ENCODE measurements at regions not wholly inside any gene's neighbourhood (a gene's known extent, or its start where the extent isn't known, plus 50 kb on each side); places are given as distances from the start of the nearest gene placed in this dataset.
"Not testable (repeated sequence)": the region's sequence is repeated elsewhere in the genome, so short reads cannot be mapped to it uniquely, and the experiment has no call there.

DNA sequence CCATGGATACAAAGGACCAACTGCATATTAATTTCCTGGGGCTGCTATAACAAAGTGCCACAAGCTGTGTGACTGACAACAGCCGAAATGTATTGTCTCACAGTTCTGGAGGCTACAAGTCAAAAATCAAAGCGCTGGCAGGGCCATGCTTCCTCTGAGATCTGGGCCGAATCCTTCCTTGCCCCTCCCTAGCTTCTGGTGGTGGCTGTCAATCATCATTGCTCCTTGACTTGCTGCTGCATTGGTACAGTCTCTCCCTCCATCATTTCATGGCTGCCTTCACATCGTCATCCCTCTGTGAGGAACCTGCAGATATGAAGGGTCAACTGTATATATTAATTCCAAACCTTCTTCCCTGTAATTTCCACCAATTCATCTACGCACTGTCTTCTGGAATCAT lies 118.3 kb downstream of the EXOC5 start:
- DNase-seq = no peak

DNA sequence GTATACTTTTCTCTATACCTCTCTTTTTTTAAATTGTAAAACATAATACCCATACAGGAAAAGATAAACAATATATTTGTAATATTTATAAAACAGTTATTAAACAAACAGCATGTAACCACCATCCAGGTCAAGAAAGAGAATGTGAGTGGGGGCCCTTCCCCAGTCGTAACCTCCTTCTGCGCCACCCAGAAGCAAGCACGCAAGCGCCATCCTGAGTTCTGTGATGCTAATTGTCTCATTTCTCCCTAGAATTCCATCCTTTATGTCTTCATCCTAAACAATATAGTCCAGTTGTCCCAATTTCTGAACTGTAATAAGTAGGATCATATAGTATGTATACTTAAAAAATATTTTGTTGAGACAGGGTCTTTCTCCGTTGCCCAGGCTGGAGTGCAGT lies 129.5 kb downstream of the EXOC5 start:
- DNase-seq = no peak

- peak; percentile 86 for DNase-seq
Observed at GRCh38 chr14:57136669-57137328, 131.9 kb downstream of the EXOC5 start.

DNA sequence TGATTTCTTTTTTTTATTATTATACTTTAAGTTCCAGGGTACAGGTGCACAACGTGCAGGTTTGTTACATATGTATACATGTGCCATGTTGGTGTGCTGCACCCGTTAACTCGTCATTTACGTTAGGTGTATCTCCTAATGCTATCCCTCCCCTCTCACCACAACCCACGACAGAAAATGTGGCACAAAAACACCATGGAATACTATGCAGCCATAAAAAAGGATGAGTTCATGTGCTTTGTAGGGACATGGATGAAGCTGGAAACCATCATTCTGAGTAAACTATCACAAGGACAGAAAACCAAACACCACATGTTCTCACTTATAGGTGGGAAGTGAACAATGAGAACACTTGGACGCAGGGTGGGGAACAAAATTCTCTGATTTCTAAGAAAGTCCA lies 140.9 kb downstream of the EXOC5 start:
- DNase-seq = not testable (repeated sequence)

DNA sequence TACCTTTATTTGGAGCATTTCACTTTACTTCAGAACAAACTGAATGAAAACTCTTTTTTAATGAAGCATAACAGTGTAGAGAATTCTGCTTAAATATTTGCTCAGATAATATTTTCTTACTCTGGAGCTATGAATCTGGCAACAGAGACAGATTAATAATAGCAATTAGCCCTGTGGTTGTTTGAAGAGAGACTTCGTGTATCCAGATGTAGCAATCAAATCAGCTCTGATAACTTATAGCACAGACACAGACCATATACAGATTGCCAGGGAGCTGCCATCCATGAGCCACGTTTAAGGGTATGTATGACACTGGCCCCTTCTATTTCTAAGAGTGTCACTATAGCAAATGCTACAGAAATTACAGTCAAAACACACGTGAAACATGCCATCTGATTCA lies 146.6 kb downstream of the EXOC5 start:
- DNase-seq = no peak

DNA sequence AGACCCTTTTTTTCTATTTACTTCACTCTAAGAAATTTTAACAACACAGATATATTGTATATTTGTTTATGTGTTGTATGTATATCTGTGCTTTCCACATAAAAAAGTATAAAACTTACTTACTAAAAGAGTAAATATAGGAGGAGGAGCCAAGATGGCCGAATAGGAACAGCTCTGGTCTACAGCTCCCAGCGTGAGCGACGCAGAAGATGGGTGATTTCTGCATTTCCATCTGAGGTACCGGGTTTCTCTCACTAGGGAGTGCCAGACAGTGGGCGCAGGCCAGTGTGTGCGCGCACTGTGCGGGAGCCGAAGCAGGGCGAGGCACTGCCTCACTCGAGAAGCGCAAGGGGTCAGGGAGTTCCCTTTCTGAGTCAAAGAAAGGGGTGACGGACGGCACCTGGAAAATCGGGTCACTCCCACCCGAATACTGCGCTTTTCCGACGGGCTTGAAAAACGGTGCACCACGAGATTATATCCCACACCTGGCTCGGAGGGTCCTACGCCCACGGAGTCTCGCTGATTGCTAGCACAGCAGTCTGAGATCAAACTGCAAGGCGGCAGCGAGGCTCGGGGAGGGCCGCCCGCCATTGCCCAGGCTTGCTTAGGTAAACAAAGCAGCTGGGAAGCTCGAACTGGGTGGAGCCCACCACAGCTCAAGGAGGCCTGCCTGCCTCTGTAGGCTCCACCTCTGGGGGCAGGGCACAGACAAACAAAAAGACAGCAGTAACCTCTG lies 156.5 kb downstream of the EXOC5 start:
- DNase-seq = not testable (repeated sequence)

DNA sequence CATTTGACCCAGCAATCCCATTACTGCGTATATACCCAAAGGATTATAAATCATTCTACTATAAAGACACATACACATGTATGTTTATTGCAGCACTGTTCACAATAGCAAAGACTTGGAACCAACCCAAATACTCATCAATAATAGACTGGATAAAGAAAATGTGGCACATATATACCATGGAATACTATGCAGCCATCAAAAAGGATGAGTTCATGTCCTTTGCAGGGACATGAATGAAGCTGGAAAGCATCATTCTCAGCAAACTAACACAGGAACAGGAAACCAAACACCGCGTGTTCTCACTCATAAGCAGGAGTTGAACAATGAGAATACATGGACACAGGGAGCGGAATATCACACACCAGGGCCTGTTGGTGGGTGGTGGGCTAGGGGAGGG lies 158.3 kb downstream of the EXOC5 start:
- DNase-seq = not testable (repeated sequence)

DNA sequence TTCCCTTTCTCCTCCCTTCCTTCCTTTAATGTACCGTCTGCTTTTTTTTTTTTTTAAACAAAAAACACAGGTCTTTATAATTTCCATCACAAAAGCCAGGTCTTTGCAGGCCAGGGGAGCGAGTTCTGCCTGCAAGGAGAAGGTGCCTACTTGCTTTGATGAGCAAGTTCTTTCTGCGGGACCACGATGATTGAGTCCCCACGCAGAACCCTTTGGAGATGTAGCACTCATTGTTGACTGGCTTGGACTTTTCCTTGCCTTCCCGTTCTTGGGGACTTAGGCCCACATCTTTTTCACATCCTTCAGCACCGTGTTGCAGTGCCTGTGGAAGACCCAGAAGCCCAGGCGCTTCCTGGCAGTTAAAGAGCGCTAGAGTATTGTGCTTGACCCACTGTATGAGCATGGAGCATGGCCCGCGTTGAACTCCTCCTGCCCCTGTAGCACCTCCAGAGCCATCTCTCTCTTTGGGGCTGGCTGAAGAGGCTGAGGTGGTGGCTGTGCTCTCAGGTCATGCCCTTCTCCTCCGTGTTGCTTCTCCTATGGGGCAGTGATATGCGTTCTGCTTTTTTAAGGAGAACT lies 177.6 kb downstream of the EXOC5 start:
- DNase-seq = no peak

- peak; percentile 95 for DNase-seq
Observed at GRCh38 chr14:57089901-57090300, 178.8 kb downstream of the EXOC5 start.

GRCh38 chr14:57087841-57088240 lies 180.9 kb downstream of the EXOC5 start:
- DNase-seq = no peak

DNA sequence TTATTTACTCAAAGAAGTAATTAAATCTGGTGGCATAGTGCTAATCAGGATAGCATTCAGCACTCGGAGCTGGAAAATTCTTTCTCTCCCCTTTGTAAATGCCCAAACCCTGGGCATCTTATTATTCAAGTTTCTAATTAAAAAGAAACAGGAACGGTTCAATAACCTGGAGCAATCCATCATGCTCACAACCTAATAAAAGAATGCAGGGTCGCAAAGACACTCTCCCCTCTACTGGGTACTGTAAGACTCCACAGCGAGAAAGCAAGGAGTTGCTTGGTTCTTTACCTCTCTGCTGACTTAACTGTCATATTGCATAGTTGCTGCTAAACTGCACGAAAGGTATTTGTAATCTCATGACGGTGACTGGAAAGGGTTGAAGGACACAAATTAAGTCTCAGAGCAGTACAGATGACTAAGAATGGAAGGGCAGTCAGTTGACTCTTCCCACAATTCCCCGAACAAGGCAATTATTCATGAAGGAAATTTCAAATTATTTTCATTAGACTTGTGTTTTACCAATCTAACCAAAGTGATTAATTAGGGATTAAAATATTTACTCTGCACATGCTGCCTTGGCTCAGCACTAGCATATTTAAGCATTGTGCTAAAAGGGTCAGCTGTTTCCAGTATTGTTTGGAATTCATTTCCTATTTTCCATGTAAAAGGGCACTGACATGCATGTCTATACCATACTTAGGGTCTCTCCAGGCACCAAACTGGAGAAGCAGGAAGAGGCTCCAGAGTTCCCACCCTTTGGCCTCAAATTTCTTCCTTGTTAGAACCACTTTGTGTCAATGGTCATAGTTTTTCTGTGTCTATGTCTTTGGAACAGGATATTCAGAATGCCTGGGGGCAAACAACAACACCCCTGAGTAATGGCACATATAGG lies 182.2 kb downstream of the EXOC5 start:
- DNase-seq = no peak

GRCh38 chr14:57085801-57086200 lies 182.9 kb downstream of the EXOC5 start:
- peak; percentile 64 for DNase-seq

GRCh38 chr14:57085043-57085442 lies 183.7 kb downstream of the EXOC5 start:
- no peak for DNase-seq

DNA sequence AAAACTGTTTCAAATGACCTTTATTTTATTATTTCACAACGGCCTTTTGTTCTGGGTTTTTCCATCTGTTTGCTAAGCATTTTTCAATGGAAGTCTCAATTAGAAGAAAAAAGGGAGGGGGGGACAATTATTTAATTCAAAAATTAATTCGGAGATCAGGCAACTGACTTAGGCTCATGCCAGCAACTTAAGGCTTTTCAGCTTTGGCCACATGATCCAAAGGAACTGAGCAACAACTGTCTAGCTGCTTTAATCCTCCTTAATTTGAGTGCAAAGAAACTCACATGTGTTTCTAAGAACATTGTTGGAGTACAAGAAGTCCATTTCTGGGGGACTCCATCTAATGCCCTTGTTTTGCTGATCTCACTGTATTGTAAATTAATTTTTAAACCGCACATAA lies 188.0 kb downstream of the EXOC5 start:
- DNase-seq = peak; percentile 99

GRCh38 chr14:57078054-57078453 lies 190.7 kb downstream of the EXOC5 start:
- peak; percentile 95 for DNase-seq

DNA sequence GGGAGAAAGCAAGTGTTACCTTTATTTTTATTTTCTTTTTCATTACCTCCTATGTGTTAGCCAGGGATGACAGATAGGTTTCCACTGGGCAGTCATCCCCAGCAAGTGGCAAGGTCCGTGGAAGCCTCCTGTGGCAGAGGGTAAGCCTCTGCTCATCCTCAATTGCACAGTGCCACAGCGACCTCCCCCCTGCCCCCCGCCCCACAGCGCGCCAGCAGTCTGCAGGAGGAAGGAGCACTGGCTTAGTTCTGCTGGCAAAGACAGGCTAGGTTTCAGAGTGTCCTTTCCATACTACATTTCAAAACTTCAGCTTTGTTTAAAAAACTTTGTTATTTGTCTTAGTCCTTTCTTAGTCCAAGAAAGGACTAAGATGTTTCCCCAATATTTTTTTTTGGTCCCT lies 194.7 kb downstream of the EXOC5 start:
- peak; percentile 62 for DNase-seq

GRCh38 chr14:57071639-57072038 lies 197.1 kb downstream of the EXOC5 start:
- DNase-seq = peak; percentile 93

GRCh38 chr14:57069702-57070101 lies 199.0 kb downstream of the EXOC5 start:
- DNase-seq = no peak

- DNase-seq = peak; percentile 99
Observed at GRCh38 chr14:57068511-57068910, 200.2 kb downstream of the EXOC5 start.

DNA sequence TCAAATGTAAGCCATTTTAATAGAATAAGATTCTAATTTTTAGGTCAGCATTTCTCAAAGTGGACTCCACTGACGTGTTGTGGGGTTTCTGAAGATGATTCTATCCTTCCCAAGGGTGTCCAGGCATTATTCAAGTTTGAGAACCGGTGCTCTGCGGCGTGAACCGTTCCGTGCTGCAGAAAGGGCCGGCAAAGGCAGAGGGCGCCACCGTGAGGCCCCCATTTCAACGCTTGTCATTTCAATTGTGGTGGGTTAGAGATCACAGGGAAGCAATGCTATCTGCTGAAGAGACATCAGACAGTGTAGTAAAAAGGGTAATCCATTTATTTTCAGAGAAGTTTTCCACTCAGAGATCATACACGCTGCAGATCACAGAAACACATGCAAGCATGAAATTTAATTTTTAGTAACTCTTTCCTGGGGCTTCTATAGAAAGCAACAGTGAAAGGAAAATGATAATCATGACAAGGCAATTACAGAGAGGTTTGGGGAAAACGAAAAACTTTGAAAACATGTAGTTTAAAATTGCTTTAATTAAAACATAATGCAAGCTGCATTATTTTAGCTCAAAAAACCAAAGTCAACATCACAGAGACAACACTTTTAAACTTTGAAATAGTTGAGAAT lies 201.7 kb downstream of the EXOC5 start:
- DNase-seq = peak; percentile 100

GRCh38 chr14:57066463-57066862 lies 202.2 kb downstream of the EXOC5 start:
- no peak for DNase-seq

DNA sequence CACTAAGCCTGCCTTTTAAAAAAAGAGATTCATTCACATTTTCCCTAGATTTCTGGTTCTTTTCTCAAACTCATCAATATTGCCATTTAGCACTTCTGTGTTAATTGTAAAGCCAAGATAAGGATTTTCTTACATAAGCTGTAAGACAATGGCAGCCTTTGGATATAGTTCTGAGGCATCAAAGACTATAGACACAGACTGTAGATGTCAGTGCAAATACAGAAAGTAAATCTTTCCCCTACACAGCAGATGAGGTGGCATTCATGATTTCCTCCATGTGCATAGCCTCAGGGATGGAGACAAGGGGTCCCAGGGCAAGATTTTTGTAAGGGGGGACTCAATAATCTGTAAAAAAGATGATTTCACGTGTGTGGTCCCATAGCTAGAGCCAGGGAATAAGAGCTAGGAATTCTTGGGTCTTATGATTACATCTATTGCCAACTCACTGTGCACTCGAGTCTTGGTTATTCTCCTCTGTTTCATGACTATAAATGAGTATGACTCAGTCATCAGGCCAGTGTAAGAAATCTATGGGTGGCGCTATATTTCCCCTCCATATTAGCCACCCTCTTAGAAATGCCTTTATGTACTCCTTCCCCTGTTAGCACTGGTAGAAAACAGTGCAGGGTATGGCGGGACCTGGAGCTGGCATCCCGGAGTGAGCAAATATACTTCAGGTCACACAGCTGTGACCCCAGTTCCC lies 207.5 kb downstream of the EXOC5 start:
- no peak for DNase-seq

Measured in NCI-H82 (cell line).